CD4-positive, alpha-beta T cell (primary cell): ENCODE measurements at regions not wholly inside any gene's neighbourhood (a gene's known extent, or its start where the extent isn't known, plus 50 kb on each side); places are given as distances from the start of the nearest gene placed in this dataset.

Source experiments
- ATAC-seq: fragments of 200-7000 bp; cut with Tn5 transposase; one replicate; pipeline ENCODE4 v1.10.0; 2022; ENCODE audit warnings: mild to moderate bottlenecking; ENCODE audit not compliant: poor library complexity
- CTCF ChIA-PET: fragments of 350-600 bp; sonication (Branson Sonifier 250); formaldehyde crosslinking; loops from one replicate; lab custom pipeline; 2021; ENCODE audit warnings: antibody characterized with exemption, inconsistent platforms; lab: Charles Lee
- POLR2A ChIA-PET: fragments of 350-600 bp; sonication (Branson Sonifier 250); formaldehyde crosslinking; loops from one replicate; lab custom pipeline; 2021; ENCODE audit warnings: antibody characterized with exemption, inconsistent platforms; lab: Charles Lee
- DNase-seq, 14 experiments: peaks; one replicate each; pipeline ENCODE4 v3.0.0-alpha.2; 2013 to 2020; ENCODE audit warnings: mixed read lengths in 2 of 14
- H3K27ac ChIP-seq, 2 donors: one replicate each; pipeline versions ENCODE4 v1.5.1 to v1.7.0; 2013; ENCODE audit warnings: low read length in 2 of 2, low read depth in 1 of 2, mild to moderate bottlenecking in 1 of 2
- H3K27me3 ChIP-seq, 2 experiments: 1 replicate in 1 of 2; 2 replicates in 1 of 2; pipeline versions ENCODE4 v1.6.1 to v1.7.0; 2013; ENCODE audit warnings: low read length in 2 of 2, control low read depth in 1 of 2, mild to moderate bottlenecking in 1 of 2, moderate library complexity in 1 of 2; ENCODE audit not compliant: insufficient read depth in 2 of 2, control insufficient read depth in 1 of 2
- H3K36me3 ChIP-seq: one replicate; pipeline ENCODE4 v1.6.1; 2013; ENCODE audit warnings: low read length, control low read depth; ENCODE audit not compliant: insufficient read depth
- H3K4me1 ChIP-seq: one replicate; pipeline ENCODE4 v1.6.1; 2013; ENCODE audit warnings: low read length, control low read depth; ENCODE audit not compliant: insufficient read depth
- H3K4me3 ChIP-seq: one replicate; pipeline ENCODE4 v1.5.1; 2013; ENCODE audit warnings: mild to moderate bottlenecking, low read length, moderate library complexity
- H3K9me3 ChIP-seq, 2 experiments: 1 replicate in 1 of 2; 2 replicates in 1 of 2; pipeline versions ENCODE4 v1.6.1 to v1.7.0; 2013; ENCODE audit warnings: low read length in 2 of 2, mild to moderate bottlenecking in 2 of 2, control low read depth in 1 of 2, moderate library complexity in 1 of 2; ENCODE audit not compliant: control insufficient read depth in 1 of 2, insufficient read depth in 1 of 2
- H3K27ac Mint-ChIP-seq: one replicate; pipeline ENCODE4 v1.8.0; 2020; ENCODE audit warnings: mixed read lengths
- H3K27me3 Mint-ChIP-seq: one replicate; pipeline ENCODE4 v1.8.0; 2021; ENCODE audit warnings: mixed read lengths
- H3K36me3 Mint-ChIP-seq: one replicate; pipeline ENCODE4 v1.8.0; 2021; ENCODE audit warnings: low read depth, mixed read lengths
- H3K4me1 Mint-ChIP-seq: one replicate; pipeline ENCODE4 v1.8.0; 2021; ENCODE audit warnings: low read depth, mixed read lengths
- H3K4me3 Mint-ChIP-seq: one replicate; pipeline ENCODE4 v1.8.0; 2020; ENCODE audit warnings: mild to moderate bottlenecking, mixed read lengths
- H3K9me3 Mint-ChIP-seq: one replicate; pipeline ENCODE4 v1.8.0; 2020; ENCODE audit warnings: mixed read lengths
- CTCF ChIP-seq: fragments of 200-600 bp; IDR thresholded peaks from one replicate; pipeline ENCODE4 v1.8.0; 2022; ENCODE audit warnings: antibody characterized with exemption, mild to moderate bottlenecking
- intact Hi-C, 2 experiments: fragments of 100-400 bp; cut with DNase I in 1 of 2; cut with micrococcal nuclease in 1 of 2; formaldehyde crosslinking; loops; one replicate each; pipeline versions ENCODE4 v1.15.1 to v1.9.0; 2023 to 2025; cut with DNase I, micrococcal nuclease

DNA sequence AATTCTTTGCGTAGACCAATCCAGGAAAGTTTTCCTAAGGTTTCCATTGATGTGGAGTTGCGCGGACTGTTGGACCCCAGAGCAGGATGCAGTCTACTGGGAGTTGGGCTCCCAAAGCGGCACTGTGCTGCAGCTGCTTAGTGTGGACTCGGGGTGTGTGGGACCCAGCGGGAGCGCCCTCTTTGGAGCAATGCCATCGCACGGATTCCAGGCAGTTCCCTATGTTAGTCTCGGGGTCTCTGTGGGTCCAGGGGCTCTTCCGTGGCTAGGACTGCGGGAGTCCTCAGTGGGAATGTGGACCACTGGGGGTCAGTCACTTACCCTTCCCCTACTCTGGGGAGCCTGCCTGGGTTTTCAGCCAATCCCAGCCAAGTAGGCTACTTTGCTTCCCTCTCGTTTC, 151.7 kb upstream of the OLIG3 start:
- CTCF ChIA-PET: no interaction called here
- Histone ChIP-seq H3K4me3 (no peak overlapping the region), H3K4me1 (no peaks in the 10 kb centered on the region), H3K27me3 (no peaks in the 10 kb centered on the region), H3K9me3 (no peaks in the 10 kb centered on the region), H3K36me3 (no peaks in the 10 kb centered on the region), H3K27ac (no peak overlapping the region)
- Mint-ChIP-seq H3K4me1 (no peaks in the 10 kb centered on the region), H3K27ac (no peak overlapping the region), H3K4me3 (no peak overlapping the region), H3K36me3 (no peaks in the 10 kb centered on the region), H3K9me3 (no peaks in the 10 kb centered on the region), H3K27me3 (peaks cover 25% of the 10 kb centered on the region)
- no peak for TF ChIP-seq CTCF
- intact Hi-C loops: no loop called here
- ATAC-seq (no peak), DNase-seq (no peak)
- POLR2A ChIA-PET: no interaction called here

DNA sequence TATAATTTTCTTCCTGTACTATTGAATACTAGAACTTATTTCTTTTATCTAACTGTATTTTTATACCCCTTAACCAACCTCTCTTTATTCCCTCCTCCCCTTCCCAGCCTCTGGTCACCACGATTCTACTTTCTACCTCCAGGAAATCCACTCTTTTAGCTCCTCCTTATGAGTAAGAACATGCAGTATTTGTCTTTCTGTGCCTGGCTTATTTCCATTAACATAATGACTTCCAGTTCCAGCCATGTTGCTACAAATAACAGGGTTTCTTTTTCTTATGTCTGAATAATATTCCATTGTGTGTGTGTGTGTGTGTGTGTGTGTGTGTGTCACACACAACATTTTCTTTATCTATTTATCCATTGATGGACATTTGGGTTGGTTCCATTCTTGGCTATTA, 152.3 kb upstream of the OLIG3 start:
- intact Hi-C loops: no loop called here
- no peak overlapping the region for H3K27ac ChIP-seq
- DNase-seq (no peak), ATAC-seq (no peak)
- no peaks in the 10 kb centered on the region for H3K36me3 Mint-ChIP-seq
- H3K9me3 Mint-ChIP-seq: no peaks in the 10 kb centered on the region
- H3K27ac Mint-ChIP-seq: no peak overlapping the region
- H3K36me3 ChIP-seq: no peaks in the 10 kb centered on the region
- H3K4me3 Mint-ChIP-seq: no peak overlapping the region
- TF ChIP-seq CTCF: no peak
- no peaks in the 10 kb centered on the region for H3K4me1 Mint-ChIP-seq
- H3K4me1 ChIP-seq: no peaks in the 10 kb centered on the region
- ChIA-PET CTCF (no interaction called here), POLR2A (no interaction called here)
- H3K4me3 ChIP-seq: no peak overlapping the region
- H3K27me3 Mint-ChIP-seq: peaks cover 29% of the 10 kb centered on the region
- no peaks in the 10 kb centered on the region for H3K27me3 ChIP-seq
- H3K9me3 ChIP-seq: no peaks in the 10 kb centered on the region

GRCh38 chr6:137647762-137648447, 153.7 kb upstream of the OLIG3 start:
- Mint-ChIP-seq H3K9me3 (no peaks in the 10 kb centered on the region), H3K4me1 (no peaks in the 10 kb centered on the region), H3K4me3 (no peak overlapping the region), H3K36me3 (no peaks in the 10 kb centered on the region), H3K27ac (no peak overlapping the region), H3K27me3 (peaks cover 29% of the 10 kb centered on the region)
- H3K9me3 ChIP-seq: peaks cover 5 to 11% of the 10 kb centered on the region in 2 experiments
- no peak for ATAC-seq
- POLR2A ChIA-PET: no interaction called here
- no peaks in the 10 kb centered on the region for H3K4me1 ChIP-seq
- CTCF ChIA-PET: no interaction called here
- no peak for TF ChIP-seq CTCF
- no peaks in the 10 kb centered on the region for H3K36me3 ChIP-seq
- H3K4me3 ChIP-seq: no peak overlapping the region
- no peaks in the 10 kb centered on the region for H3K27me3 ChIP-seq
- no peak for DNase-seq
- intact Hi-C loops: no loop called here
- no peak overlapping the region for H3K27ac ChIP-seq
